Activated CD4-positive, alpha-beta T cell treated with anti-CD3 and anti-CD28 coated beads for 36 hours (primary cell): ENCODE measurements at regions not wholly inside any gene's neighbourhood (a gene's known extent, or its start where the extent isn't known, plus 50 kb on each side); places are given as distances from the start of the nearest gene placed in this dataset.

ENCODE experiments used
- ATAC-seq: fragments of 200-7000 bp; cut with Tn5 transposase; one replicate; pipeline ENCODE4 v1.10.0; 2021; ENCODE audit warnings: mild to moderate bottlenecking, moderate library complexity
- CTCF ChIA-PET: fragments of 350-600 bp; sonication (Branson Sonifier 250); formaldehyde crosslinking; loops from one replicate; lab custom pipeline; 2021; ENCODE audit warnings: antibody characterized with exemption; lab: Charles Lee
- POLR2A ChIA-PET: fragments of 350-600 bp; sonication (Branson Sonifier 250); formaldehyde crosslinking; loops from one replicate; lab custom pipeline; 2021; ENCODE audit warnings: antibody characterized with exemption, inconsistent platforms; lab: Charles Lee
- DNase-seq: peaks from one replicate; pipeline ENCODE4 v3.0.0-alpha.2; 2020
- H3K27ac Mint-ChIP-seq: one replicate; pipeline ENCODE4 v1.8.0; 2021; ENCODE audit warnings: mixed read lengths
- H3K27me3 Mint-ChIP-seq: one replicate; pipeline ENCODE4 v1.8.0; 2021; ENCODE audit warnings: mixed read lengths
- H3K36me3 Mint-ChIP-seq: one replicate; pipeline ENCODE4 v1.8.0; 2021; ENCODE audit warnings: low read depth, mixed read lengths
- H3K4me1 Mint-ChIP-seq: one replicate; pipeline ENCODE4 v1.8.0; 2021; ENCODE audit warnings: mixed read lengths
- H3K4me3 Mint-ChIP-seq: one replicate; pipeline ENCODE4 v1.8.0; 2021; ENCODE audit warnings: mild to moderate bottlenecking, moderate library complexity, mixed read lengths
- H3K9me3 Mint-ChIP-seq: one replicate; pipeline ENCODE4 v1.8.0; 2021; ENCODE audit warnings: low read depth, mixed read lengths
- intact Hi-C, 2 experiments: fragments of 100-400 bp; cut with DNase I in 1 of 2; cut with micrococcal nuclease in 1 of 2; formaldehyde crosslinking; loops; one replicate each; pipeline versions ENCODE4 v1.14.2 to v1.15.1; 2022 to 2024; cut with DNase I, micrococcal nuclease

GRCh38 chr15:62853841-62854225 lies 188.7 kb upstream of the TPM1 start:
- Mint-ChIP-seq H3K4me1 (peaks cover 4% of the 10 kb centered on the region), H3K27me3 (peaks cover 17% of the 10 kb centered on the region), H3K9me3 (no peaks in the 10 kb centered on the region), H3K4me3 (no peak overlapping the region), H3K27ac (no peak overlapping the region), H3K36me3 (no peaks in the 10 kb centered on the region)
- ATAC-seq, result no peak
- ChIA-PET POLR2A (no interaction called here), CTCF (no interaction called here)
- no peak for DNase-seq
- intact Hi-C loops, result no loop called here

- peaks cover 18% of the 10 kb centered on the region for H3K27me3 Mint-ChIP-seq
- H3K27ac Mint-ChIP-seq, result no peak overlapping the region
- peaks cover 4% of the 10 kb centered on the region for H3K4me1 Mint-ChIP-seq
- ChIA-PET POLR2A (interaction anchor here (0.5 kb wide), 1 partner anchor 14 kb away, joined by 4 read pairs; no protein-coding TSS in a partner anchor), CTCF (no interaction called here)
- no peak overlapping the region for H3K4me3 Mint-ChIP-seq
- no peak for DNase-seq
- H3K9me3 Mint-ChIP-seq, result no peaks in the 10 kb centered on the region
- intact Hi-C loops, result no loop called here
- no peak for ATAC-seq
- H3K36me3 Mint-ChIP-seq, result no peaks in the 10 kb centered on the region
These were observed 188.0 kb upstream of the TPM1 start for GRCh38 chr15:62854420-62855084.

DNA sequence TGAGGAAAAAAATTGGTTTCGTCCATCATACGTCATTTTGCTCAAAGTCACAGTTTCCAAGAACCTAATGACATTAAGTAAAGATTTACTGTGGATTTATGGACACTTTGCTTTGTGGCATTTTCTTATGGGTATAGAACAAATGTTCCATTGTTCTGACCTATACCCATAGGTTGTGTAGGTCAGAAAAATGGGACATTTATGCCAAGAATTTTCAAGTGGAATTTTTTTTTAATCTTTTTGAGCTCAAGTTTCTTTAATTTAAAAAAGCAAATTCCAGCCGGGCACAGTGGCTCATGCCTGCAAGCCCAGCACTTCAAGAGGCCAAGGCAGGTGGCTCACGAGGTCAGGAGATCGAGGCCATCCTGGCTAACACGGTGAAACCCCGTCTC lies 187.5 kb upstream of the TPM1 start:
- H3K4me1 Mint-ChIP-seq, result peaks cover 4% of the 10 kb centered on the region
- H3K4me3 Mint-ChIP-seq, result no peak overlapping the region
- H3K27ac Mint-ChIP-seq, result no peak overlapping the region
- ChIA-PET POLR2A (interaction anchor here (0.5 kb wide), 1 partner anchor 13 kb away, joined by 4 read pairs; no protein-coding TSS in a partner anchor), CTCF (no interaction called here)
- intact Hi-C loops, result no loop called here
- H3K27me3 Mint-ChIP-seq, result peaks cover 22% of the 10 kb centered on the region
- DNase-seq (no peak), ATAC-seq (no peak)
- H3K36me3 Mint-ChIP-seq, result no peaks in the 10 kb centered on the region
- no peaks in the 10 kb centered on the region for H3K9me3 Mint-ChIP-seq

- Mint-ChIP-seq H3K9me3 (no peaks in the 10 kb centered on the region), H3K4me3 (no peak overlapping the region), H3K27me3 (peaks cover 24% of the 10 kb centered on the region), H3K36me3 (no peaks in the 10 kb centered on the region), H3K27ac (no peak overlapping the region), H3K4me1 (peaks cover 4% of the 10 kb centered on the region)
- DNase-seq (no peak), ATAC-seq (no peak)
- intact Hi-C loops, result no loop called here
- ChIA-PET CTCF (interaction anchor here (0.6 kb wide), 1 partner anchor 836 kb away, joined by 3 read pairs; no protein-coding TSS in a partner anchor), POLR2A (no interaction called here)
These were observed 185.9 kb upstream of the TPM1 start for GRCh38 chr15:62856466-62857246.

- H3K27me3 Mint-ChIP-seq, result peaks cover 24% of the 10 kb centered on the region
- intact Hi-C loops, result no loop called here
- H3K36me3 Mint-ChIP-seq, result no peaks in the 10 kb centered on the region
- CTCF ChIA-PET, result no interaction called here
- H3K9me3 Mint-ChIP-seq, result no peaks in the 10 kb centered on the region
- peaks cover 4% of the 10 kb centered on the region for H3K4me1 Mint-ChIP-seq
- no peak overlapping the region for H3K27ac Mint-ChIP-seq
- no peak overlapping the region for H3K4me3 Mint-ChIP-seq
- DNase-seq (peak; percentile 33), ATAC-seq (peak; percentile 69)
- POLR2A ChIA-PET, result no interaction called here
These were observed 185.1 kb upstream of the TPM1 start for GRCh38 chr15:62857411-62857853.

DNA sequence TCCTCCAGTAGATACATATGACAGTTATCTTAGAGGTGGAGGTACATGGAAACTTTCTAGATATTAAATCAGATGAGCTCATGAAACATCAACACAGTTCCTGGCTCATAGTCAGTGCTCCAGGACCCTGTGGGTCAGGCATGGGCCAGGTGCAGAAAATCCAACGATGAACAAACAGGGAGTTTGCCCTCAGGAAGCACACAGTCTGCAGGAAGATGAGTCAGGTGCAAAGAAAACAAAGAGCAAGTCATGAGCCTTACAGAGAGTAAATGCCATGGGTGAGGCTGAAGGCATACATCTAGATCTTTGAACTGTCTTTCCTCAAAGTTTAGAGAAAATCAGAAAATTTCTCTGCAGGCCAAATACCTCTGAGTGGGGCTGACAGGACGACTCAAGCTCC lies 184.2 kb upstream of the TPM1 start:
- Mint-ChIP-seq H3K36me3 (no peaks in the 10 kb centered on the region), H3K27me3 (peaks cover 24% of the 10 kb centered on the region), H3K4me1 (peaks cover 4% of the 10 kb centered on the region), H3K27ac (no peak overlapping the region), H3K9me3 (no peaks in the 10 kb centered on the region), H3K4me3 (no peak overlapping the region)
- POLR2A ChIA-PET, result no interaction called here
- ATAC-seq, result no peak
- intact Hi-C loops, result no loop called here
- CTCF ChIA-PET, result no interaction called here
- no peak for DNase-seq

DNA sequence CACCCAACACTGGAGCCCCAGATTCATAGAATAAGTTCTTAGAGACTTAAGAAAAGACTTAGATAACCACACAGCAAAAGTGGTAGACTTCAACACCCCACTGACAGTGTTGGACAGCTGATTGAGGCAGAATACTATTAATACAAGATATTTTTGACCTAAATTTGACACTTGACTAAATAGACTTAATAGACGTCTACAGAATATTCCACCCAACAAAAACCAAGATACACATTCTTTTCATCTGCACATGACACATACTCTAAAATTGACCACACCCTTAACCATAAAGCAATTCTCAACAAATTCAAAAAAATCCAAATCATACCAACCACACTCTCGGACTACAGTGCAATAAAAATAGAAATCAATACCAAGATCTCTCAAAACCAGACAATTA lies 179.8 kb upstream of the TPM1 start:
- Mint-ChIP-seq H3K36me3 (no peaks in the 10 kb centered on the region), H3K4me3 (no peak overlapping the region), H3K9me3 (no peaks in the 10 kb centered on the region), H3K27me3 (peaks cover 9% of the 10 kb centered on the region), H3K27ac (no peak overlapping the region), H3K4me1 (no peaks in the 10 kb centered on the region)
- ChIA-PET POLR2A (no interaction called here), CTCF (no interaction called here)
- no peak for ATAC-seq
- intact Hi-C loops, result no loop called here
- DNase-seq, result no peak

DNA sequence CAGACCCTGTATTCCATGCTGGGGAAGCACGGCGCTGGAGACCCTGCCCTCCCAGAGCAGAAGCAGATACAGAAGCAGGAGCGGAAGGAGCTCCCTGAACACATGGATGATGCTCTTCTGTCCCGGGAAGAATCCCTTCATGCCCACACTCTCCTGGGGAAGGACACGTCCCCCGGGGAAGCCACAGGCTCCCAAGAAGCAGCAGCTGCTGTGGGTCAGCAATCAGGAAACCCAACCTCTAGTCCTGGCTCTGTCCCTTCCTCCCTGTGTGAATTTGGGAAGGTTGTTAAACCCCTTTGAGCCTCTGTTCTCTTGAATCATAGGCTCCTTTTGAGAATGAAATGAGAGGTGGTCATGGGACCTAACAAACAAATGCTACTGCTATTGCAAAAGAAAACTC lies 176.2 kb upstream of the TPM1 start:
- ChIA-PET CTCF (interaction anchor here (0.6 kb wide), 2 partner anchors 15 to 17 kb away, joined by 3 to 4 read pairs; no protein-coding TSS in a partner anchor), POLR2A (no interaction called here)
- intact Hi-C loops, result no loop called here
- H3K4me3 Mint-ChIP-seq, result no peak overlapping the region
- no peaks in the 10 kb centered on the region for H3K36me3 Mint-ChIP-seq
- H3K27ac Mint-ChIP-seq, result no peak overlapping the region
- H3K9me3 Mint-ChIP-seq, result no peaks in the 10 kb centered on the region
- no peak for ATAC-seq
- DNase-seq, result no peak
- H3K4me1 Mint-ChIP-seq, result no peaks in the 10 kb centered on the region
- H3K27me3 Mint-ChIP-seq, result peaks cover under 1% of the 10 kb centered on the region

DNA sequence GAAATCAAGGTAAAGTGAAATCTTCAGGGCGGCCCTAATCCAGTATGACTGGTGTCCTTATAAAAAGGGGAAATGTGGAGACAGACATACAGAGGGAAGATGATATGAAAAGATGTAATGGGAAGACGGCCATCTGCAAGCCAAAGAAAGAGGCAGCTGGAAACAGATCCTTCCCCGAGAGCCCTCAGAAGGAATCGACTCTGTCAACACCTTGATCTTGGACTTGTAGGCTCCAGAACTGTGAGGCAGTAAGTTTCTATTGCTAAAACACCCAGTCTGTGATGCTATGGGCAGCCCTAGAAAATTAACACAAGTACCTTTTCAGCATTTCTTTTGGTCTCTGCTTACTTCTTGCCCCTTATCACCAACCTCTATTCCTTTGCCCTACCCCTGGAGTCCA lies 174.7 kb upstream of the TPM1 start:
- DNase-seq, result no peak
- ATAC-seq, result no peak
- Mint-ChIP-seq H3K27ac (no peak overlapping the region), H3K4me1 (no peaks in the 10 kb centered on the region), H3K4me3 (no peak overlapping the region), H3K27me3 (no peaks in the 10 kb centered on the region), H3K9me3 (no peaks in the 10 kb centered on the region), H3K36me3 (no peaks in the 10 kb centered on the region)
- intact Hi-C loops, result no loop called here
- ChIA-PET POLR2A (no interaction called here), CTCF (interaction anchor here (0.8 kb wide), 1 partner anchor 45 kb away, joined by 4 read pairs; no protein-coding TSS in a partner anchor)

DNA sequence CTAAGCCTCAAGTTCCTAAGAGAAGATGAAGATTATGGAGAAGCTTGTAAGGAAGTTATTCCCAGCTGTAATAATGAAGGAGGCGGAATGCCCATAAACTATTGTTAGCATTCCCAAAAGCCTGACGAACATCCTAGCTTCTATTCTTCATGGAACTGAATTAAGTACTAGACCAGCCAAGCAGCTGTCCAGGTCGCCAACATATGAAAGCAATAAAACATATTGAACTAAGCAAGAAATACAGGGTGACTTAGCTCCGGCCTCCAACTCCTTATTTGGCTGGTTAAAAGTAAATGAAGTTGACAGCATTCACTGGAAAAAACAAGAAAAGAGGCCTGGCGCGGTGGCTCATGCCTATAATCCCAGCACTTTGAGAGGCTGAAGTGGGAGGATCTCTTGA lies 174.0 kb upstream of the TPM1 start:
- DNase-seq (no peak), ATAC-seq (no peak)
- no peak overlapping the region for H3K27ac Mint-ChIP-seq
- CTCF ChIA-PET, result interaction anchor here (0.8 kb wide), 1 partner anchor 44 kb away, joined by 4 read pairs; no protein-coding TSS in a partner anchor
- intact Hi-C loops, result no loop called here
- no peak overlapping the region for H3K4me3 Mint-ChIP-seq
- H3K9me3 Mint-ChIP-seq, result no peaks in the 10 kb centered on the region
- H3K27me3 Mint-ChIP-seq, result no peaks in the 10 kb centered on the region
- POLR2A ChIA-PET, result interaction anchor here (0.7 kb wide), 1 partner anchor 14 kb away, joined by 4 read pairs; no protein-coding TSS in a partner anchor
- no peaks in the 10 kb centered on the region for H3K4me1 Mint-ChIP-seq
- no peaks in the 10 kb centered on the region for H3K36me3 Mint-ChIP-seq

- H3K9me3 Mint-ChIP-seq, result no peaks in the 10 kb centered on the region
- ChIA-PET CTCF (no interaction called here), POLR2A (no interaction called here)
- H3K36me3 Mint-ChIP-seq, result no peaks in the 10 kb centered on the region
- H3K27ac Mint-ChIP-seq, result no peak overlapping the region
- H3K27me3 Mint-ChIP-seq, result no peaks in the 10 kb centered on the region
- H3K4me3 Mint-ChIP-seq, result no peak overlapping the region
- intact Hi-C loops, result no loop called here
- no peaks in the 10 kb centered on the region for H3K4me1 Mint-ChIP-seq
- DNase-seq, result no peak
- ATAC-seq, result no peak
These were observed 173.4 kb upstream of the TPM1 start for GRCh38 chr15:62869116-62869515.

DNA sequence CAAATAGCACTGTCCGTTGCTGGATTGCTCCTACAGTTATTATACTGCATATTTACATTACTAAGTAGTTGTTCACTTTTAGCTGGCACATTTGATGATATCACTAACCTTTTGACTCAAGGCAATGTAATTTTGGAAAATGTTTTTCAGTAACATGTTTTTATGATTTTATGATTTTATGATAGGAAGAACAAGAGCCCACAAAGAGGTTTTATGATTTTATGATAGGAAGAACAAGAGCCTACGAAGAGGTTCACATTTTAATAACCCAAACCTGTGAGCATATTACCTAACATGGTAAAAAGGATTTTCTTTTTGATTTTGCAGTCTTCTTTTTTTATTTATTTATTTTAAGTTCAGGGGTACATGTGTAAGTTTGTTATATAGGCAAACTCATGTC lies 172.3 kb upstream of the TPM1 start:
- no peak for ATAC-seq
- intact Hi-C loops, result no loop called here
- POLR2A ChIA-PET, result no interaction called here

More for the DNA sequence above, 172.3 kb upstream of the TPM1 start:
- Mint-ChIP-seq H3K27me3 (no peaks in the 10 kb centered on the region), H3K4me1 (no peaks in the 10 kb centered on the region), H3K9me3 (no peaks in the 10 kb centered on the region), H3K36me3 (no peaks in the 10 kb centered on the region), H3K27ac (no peak overlapping the region), H3K4me3 (no peak overlapping the region)
- CTCF ChIA-PET, result no interaction called here
- DNase-seq, result no peak
